ENCODE measurements at regions not wholly inside any gene's neighbourhood (a gene's known extent, or its start where the extent isn't known, plus 50 kb on each side); places are given as distances from the start of the nearest gene placed in this dataset.
"Not testable (repeated sequence)": the region's sequence is repeated elsewhere in the genome, so short reads cannot be mapped to it uniquely, and the experiment has no call there.

GRCh38 chr17:77622647-77623046, 335.9 kb upstream of the TNRC6C start:
- no peak overlapping the region for H3K9ac ChIP-seq
- H3K79me2 ChIP-seq (ENCODE audit: insufficient read depth, low read depth) = no peaks in the 10 kb centered on the region
- H3K27ac ChIP-seq = no peak overlapping the region
- H3K36me3 ChIP-seq (ENCODE audit: insufficient read depth) = no peaks in the 10 kb centered on the region
- H2AFZ ChIP-seq (ENCODE audit: low read depth) = no peak overlapping the region
- H3K4me2 ChIP-seq = no peak overlapping the region
- no peak overlapping the region for H3K4me3 ChIP-seq (IDR thresholded peaks at IDR 0.05; ENCODE audit: insufficient read depth, low read depth, low read length)
- TF ChIP-seq CTCF (conservative IDR thresholded peaks at IDR 0.05; ENCODE audit: low read depth, low read length) = no peak
- H3K27me3 ChIP-seq (ENCODE audit: insufficient read depth, low read depth) = no peaks in the 10 kb centered on the region
- no peaks in the 10 kb centered on the region for H3K4me1 ChIP-seq (ENCODE audit: low read depth, poor library complexity, severe bottlenecking)
- H4K20me1 ChIP-seq (ENCODE audit: insufficient read depth) = no peaks in the 10 kb centered on the region

- H3K79me2 ChIP-seq (ENCODE audit: insufficient read depth, low read depth); H4K20me1 ChIP-seq (ENCODE audit: insufficient read depth); H3K27me3 ChIP-seq (ENCODE audit: insufficient read depth, low read depth); H3K4me3 ChIP-seq (IDR thresholded peaks at IDR 0.05; ENCODE audit: insufficient read depth, low read depth, low read length); H3K4me2 ChIP-seq; H3K9ac ChIP-seq; H3K27ac ChIP-seq; H2AFZ ChIP-seq (ENCODE audit: low read depth); H3K4me1 ChIP-seq (ENCODE audit: low read depth, poor library complexity, severe bottlenecking); H3K36me3 ChIP-seq (ENCODE audit: insufficient read depth): not testable (repeated sequence)
Observed at GRCh38 chr17:77623321-77623720, 335.2 kb upstream of the TNRC6C start.

- H3K4me1 ChIP-seq (ENCODE audit: low read depth, poor library complexity, severe bottlenecking) = no peaks in the 10 kb centered on the region
- no peaks in the 10 kb centered on the region for H4K20me1 ChIP-seq (ENCODE audit: insufficient read depth)
- no peaks in the 10 kb centered on the region for H3K79me2 ChIP-seq (ENCODE audit: insufficient read depth, low read depth)
- H3K27me3 ChIP-seq (ENCODE audit: insufficient read depth, low read depth) = no peaks in the 10 kb centered on the region
- H3K4me2 ChIP-seq = no peak overlapping the region
- TF ChIP-seq CTCF (conservative IDR thresholded peaks at IDR 0.05; ENCODE audit: low read depth, low read length) = no peak
- H3K27ac ChIP-seq = no peak overlapping the region
- no peak overlapping the region for H3K4me3 ChIP-seq (IDR thresholded peaks at IDR 0.05; ENCODE audit: insufficient read depth, low read depth, low read length)
- no peak overlapping the region for H3K9ac ChIP-seq
- no peak overlapping the region for H2AFZ ChIP-seq (ENCODE audit: low read depth)
- no peaks in the 10 kb centered on the region for H3K36me3 ChIP-seq (ENCODE audit: insufficient read depth)
Observed at GRCh38 chr17:77628035-77628434, 330.5 kb upstream of the TNRC6C start.

GRCh38 chr17:77629284-77629683, 329.2 kb upstream of the TNRC6C start:
- not testable (repeated sequence) for H3K9ac ChIP-seq; H4K20me1 ChIP-seq (ENCODE audit: insufficient read depth); H3K79me2 ChIP-seq (ENCODE audit: insufficient read depth, low read depth); H3K27me3 ChIP-seq (ENCODE audit: insufficient read depth, low read depth); H3K4me3 ChIP-seq (IDR thresholded peaks at IDR 0.05; ENCODE audit: insufficient read depth, low read depth, low read length); H3K27ac ChIP-seq; H3K36me3 ChIP-seq (ENCODE audit: insufficient read depth); H3K4me2 ChIP-seq; H2AFZ ChIP-seq (ENCODE audit: low read depth)
- peaks cover 12% of the 10 kb centered on the region for H3K4me1 ChIP-seq (ENCODE audit: low read depth, poor library complexity, severe bottlenecking)

- Histone ChIP-seq H3K4me3 (IDR thresholded peaks at IDR 0.05; ENCODE audit: insufficient read depth, low read depth, low read length) (no peak overlapping the region), H3K79me2 (ENCODE audit: insufficient read depth, low read depth) (no peaks in the 10 kb centered on the region), H3K36me3 (ENCODE audit: insufficient read depth) (no peaks in the 10 kb centered on the region), H3K4me2 (no peak overlapping the region), H3K27me3 (ENCODE audit: insufficient read depth, low read depth) (no peaks in the 10 kb centered on the region), H4K20me1 (ENCODE audit: insufficient read depth) (no peaks in the 10 kb centered on the region), H3K9ac (no peak overlapping the region), H2AFZ (ENCODE audit: low read depth) (no peak overlapping the region), H3K27ac (no peak overlapping the region), H3K4me1 (ENCODE audit: low read depth, poor library complexity, severe bottlenecking) (peaks cover 32% of the 10 kb centered on the region)
- TF ChIP-seq CTCF (conservative IDR thresholded peaks at IDR 0.05; ENCODE audit: low read depth, low read length) = no peak
Observed at GRCh38 chr17:77631307-77631706, 327.2 kb upstream of the TNRC6C start.
